ENCODE measurements at regions not wholly inside any gene's neighbourhood (a gene's known extent, or its start where the extent isn't known, plus 50 kb on each side); places are given as distances from the start of the nearest gene placed in this dataset.

DNA sequence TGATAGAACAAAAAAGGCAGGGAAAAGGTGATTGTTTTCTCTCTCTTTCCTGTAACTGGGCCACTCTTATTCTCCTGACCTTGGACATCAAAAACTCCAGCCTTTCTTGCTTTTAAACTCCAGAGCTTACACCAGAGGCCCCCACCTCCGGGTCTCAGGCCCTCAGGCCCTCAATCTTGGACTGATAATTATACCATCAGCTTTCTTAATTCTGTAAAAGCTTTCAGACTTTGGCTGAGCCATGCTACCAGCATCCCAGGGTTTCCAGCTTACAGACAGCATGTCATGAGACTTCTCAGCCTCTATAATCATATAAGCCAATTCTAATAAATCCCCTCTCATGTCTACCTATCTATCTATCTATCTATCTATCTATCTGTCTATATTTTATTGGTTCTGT is 137.7 kb downstream of the SNX18 start:
- TF ChIP-seq, protein P1, sequence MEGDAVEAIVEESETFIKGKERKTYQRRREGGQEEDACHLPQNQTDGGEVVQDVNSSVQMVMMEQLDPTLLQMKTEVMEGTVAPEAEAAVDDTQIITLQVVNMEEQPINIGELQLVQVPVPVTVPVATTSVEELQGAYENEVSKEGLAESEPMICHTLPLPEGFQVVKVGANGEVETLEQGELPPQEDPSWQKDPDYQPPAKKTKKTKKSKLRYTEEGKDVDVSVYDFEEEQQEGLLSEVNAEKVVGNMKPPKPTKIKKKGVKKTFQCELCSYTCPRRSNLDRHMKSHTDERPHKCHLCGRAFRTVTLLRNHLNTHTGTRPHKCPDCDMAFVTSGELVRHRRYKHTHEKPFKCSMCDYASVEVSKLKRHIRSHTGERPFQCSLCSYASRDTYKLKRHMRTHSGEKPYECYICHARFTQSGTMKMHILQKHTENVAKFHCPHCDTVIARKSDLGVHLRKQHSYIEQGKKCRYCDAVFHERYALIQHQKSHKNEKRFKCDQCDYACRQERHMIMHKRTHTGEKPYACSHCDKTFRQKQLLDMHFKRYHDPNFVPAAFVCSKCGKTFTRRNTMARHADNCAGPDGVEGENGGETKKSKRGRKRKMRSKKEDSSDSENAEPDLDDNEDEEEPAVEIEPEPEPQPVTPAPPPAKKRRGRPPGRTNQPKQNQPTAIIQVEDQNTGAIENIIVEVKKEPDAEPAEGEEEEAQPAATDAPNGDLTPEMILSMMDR (IDR thresholded peaks at IDR 0.05 in 4 of 5, conservative IDR thresholded peaks at IDR 0.05 in 1 of 5) = no peak
- no peak for TF ChIP-seq POLR2A (IDR thresholded peaks at IDR 0.05)
